Suppressor macrophage (primary cell): ENCODE measurements at regions not wholly inside any gene's neighbourhood (a gene's known extent, or its start where the extent isn't known, plus 50 kb on each side); places are given as distances from the start of the nearest gene placed in this dataset.

ENCODE experiments used
- DNase-seq, 4 experiments: peaks; one replicate each; pipeline ENCODE4 v3.0.0-alpha.2; 2020 to 2022

- DNase-seq: no peak
Observed at GRCh38 chr20:39861381-39861780, 827.7 kb downstream of the MAFB start.

- no peak for DNase-seq
Observed at GRCh38 chr20:39857835-39858234, 831.2 kb downstream of the MAFB start.

GRCh38 chr20:39857187-39857586 lies 831.8 kb downstream of the MAFB start:
- no peak for DNase-seq

GRCh38 chr20:39855799-39856198 lies 833.2 kb downstream of the MAFB start:
- no peak for DNase-seq

- no peak for DNase-seq
Observed at GRCh38 chr20:39855056-39855455, 834.0 kb downstream of the MAFB start.

GRCh38 chr20:39853636-39854035 lies 835.4 kb downstream of the MAFB start:
- no peak for DNase-seq

- DNase-seq: no peak
Observed at GRCh38 chr20:39853050-39853449, 836.0 kb downstream of the MAFB start.

- no peak for DNase-seq
Observed at GRCh38 chr20:39851459-39851858, 837.6 kb downstream of the MAFB start.

GRCh38 chr20:39850821-39851330 lies 838.2 kb downstream of the MAFB start:
- DNase-seq: peak in 1 of 4 experiments; percentile 4

GRCh38 chr20:39850246-39850645 lies 838.8 kb downstream of the MAFB start:
- DNase-seq: no peak

- peak in 1 of 4 experiments; percentile 8 for DNase-seq
Observed at GRCh38 chr20:39849664-39850063, 839.4 kb downstream of the MAFB start.

- no peak for DNase-seq
Observed at GRCh38 chr20:39849171-39849570, 839.9 kb downstream of the MAFB start.

GRCh38 chr20:39839399-39840119 lies 849.5 kb downstream of the MAFB start:
- DNase-seq: no peak

- no peak for DNase-seq
Observed at GRCh38 chr20:39837561-39837960, 851.5 kb downstream of the MAFB start.

GRCh38 chr20:39835130-39835842 lies 853.8 kb downstream of the MAFB start:
- no peak for DNase-seq

- DNase-seq: no peak
Observed at GRCh38 chr20:39830903-39831302, 858.1 kb downstream of the MAFB start.

- peak; percentile 8 to 56 (median 46) for DNase-seq
Observed at GRCh38 chr20:39829661-39830060, 859.4 kb downstream of the MAFB start.

GRCh38 chr20:39829256-39829655 lies 859.8 kb downstream of the MAFB start:
- DNase-seq: peak; percentile 13 to 54 (median 36)

GRCh38 chr20:39825950-39826349 lies 863.1 kb downstream of the MAFB start:
- no peak for DNase-seq

GRCh38 chr20:39825524-39825923 lies 863.4 kb downstream of the DHX35 start:
- DNase-seq: no peak

GRCh38 chr20:39823224-39823623 lies 861.1 kb downstream of the DHX35 start:
- no peak for DNase-seq

- no peak for DNase-seq
Observed at GRCh38 chr20:39822667-39823066, 860.5 kb downstream of the DHX35 start.

- DNase-seq: no peak
Observed at GRCh38 chr20:39813190-39813829, 851.2 kb downstream of the DHX35 start.

- no peak for DNase-seq
Observed at GRCh38 chr20:39812116-39812515, 850.0 kb downstream of the DHX35 start.
